HL-60 (cell line): ENCODE measurements at regions not wholly inside any gene's neighbourhood (a gene's known extent, or its start where the extent isn't known, plus 50 kb on each side); places are given as distances from the start of the nearest gene placed in this dataset.

ENCODE experiments used
- DNase-seq, 2 experiments: peaks; one replicate each; pipeline ENCODE4 v3.0.0-alpha.2; 2010 to 2020; ENCODE audit warnings: low read depth in 1 of 2, low spot score in 1 of 2
- H3K27ac ChIP-seq: fragments of 250-450 bp; sonication (Bioruptor Pico); replicated peaks from 2 replicates; pipeline ENCODE4 v1.5.1; 2020; ENCODE audit warnings: mild to moderate bottlenecking, moderate library complexity
- H3K27me3 ChIP-seq: fragments of 250-450 bp; sonication (Bioruptor Pico); 2 replicates; pipeline ENCODE4 v1.5.1; 2021; ENCODE audit warnings: mild to moderate bottlenecking, moderate library complexity; ENCODE audit not compliant: insufficient read depth, poor library complexity, severe bottlenecking
- H3K4me3 ChIP-seq: replicated peaks from 2 replicates; pipeline ENCODE4 v1.5.1; 2011; ENCODE audit warnings: mild to moderate bottlenecking, control low read depth, low read length; ENCODE audit not compliant: insufficient read depth
- GABPA ChIP-seq: IDR thresholded peaks from 2 replicates; pipeline ENCODE4 v1.6.1; 2012; ENCODE audit warnings: low read depth
- POLR2AphosphoS5 ChIP-seq: IDR thresholded peaks from 2 replicates; pipeline ENCODE4 v1.6.1; 2012; ENCODE audit warnings: low read depth
- SPI1 ChIP-seq: IDR thresholded peaks from 2 replicates; pipeline ENCODE4 v1.6.1; 2012; ENCODE audit warnings: low read depth, mild to moderate bottlenecking, borderline replicate concordance
- TF ChIP-seq, protein P1 (sequence below): IDR thresholded peaks from one replicate; pipeline ENCODE4 v1.5.1; 2011; ENCODE audit warnings: low read length, control low read depth, inconsistent platforms; ENCODE audit not compliant: insufficient read depth
- TF ChIP-seq, protein P2 (sequence below): IDR thresholded peaks from 2 replicates; pipeline ENCODE4 v1.6.1; 2012; ENCODE audit warnings: low read depth; ENCODE audit not compliant: insufficient replicate concordance

DNA sequence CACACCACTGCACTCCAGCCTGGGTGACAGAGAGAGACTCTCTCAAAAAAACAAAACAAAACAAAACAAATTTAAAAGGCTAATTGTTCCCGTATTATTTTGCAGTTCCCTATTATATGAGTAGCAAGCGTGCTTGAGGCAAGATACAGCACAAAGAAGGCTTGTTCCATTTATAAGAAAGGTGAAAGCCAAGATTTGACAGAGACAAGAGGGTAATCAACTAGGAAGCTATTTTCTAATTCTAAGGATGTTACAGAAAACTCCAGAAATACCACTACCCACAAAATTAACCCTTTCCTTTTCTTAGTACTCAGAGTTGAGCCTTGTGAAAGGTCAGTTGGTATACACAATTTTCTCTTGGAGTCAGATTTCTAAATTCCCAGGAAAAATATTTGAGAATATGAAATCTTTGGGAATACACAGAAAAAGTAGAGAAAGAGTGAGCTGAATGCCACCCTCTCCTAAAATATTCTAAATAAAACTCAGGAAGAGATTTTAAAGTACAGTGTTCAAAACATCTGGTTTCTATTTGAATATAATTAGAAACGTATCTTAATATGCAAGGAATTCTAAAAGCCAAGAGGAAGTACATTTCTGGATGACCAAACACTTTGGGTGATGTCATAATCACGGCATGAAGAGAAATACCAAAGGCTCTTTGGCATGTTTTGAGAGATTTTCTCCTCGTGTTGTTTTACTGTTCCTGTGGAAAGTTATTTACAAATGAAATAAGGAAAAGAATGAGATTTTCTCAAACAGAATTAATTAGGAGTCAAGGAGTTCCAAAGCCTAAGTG, 63.0 kb upstream of the FLT1 start:
- Histone ChIP-seq H3K27ac (no peak overlapping the region), H3K27me3 (peaks cover 4% of the 10 kb centered on the region), H3K4me3 (no peak overlapping the region)
- TF ChIP-seq, protein P1, sequence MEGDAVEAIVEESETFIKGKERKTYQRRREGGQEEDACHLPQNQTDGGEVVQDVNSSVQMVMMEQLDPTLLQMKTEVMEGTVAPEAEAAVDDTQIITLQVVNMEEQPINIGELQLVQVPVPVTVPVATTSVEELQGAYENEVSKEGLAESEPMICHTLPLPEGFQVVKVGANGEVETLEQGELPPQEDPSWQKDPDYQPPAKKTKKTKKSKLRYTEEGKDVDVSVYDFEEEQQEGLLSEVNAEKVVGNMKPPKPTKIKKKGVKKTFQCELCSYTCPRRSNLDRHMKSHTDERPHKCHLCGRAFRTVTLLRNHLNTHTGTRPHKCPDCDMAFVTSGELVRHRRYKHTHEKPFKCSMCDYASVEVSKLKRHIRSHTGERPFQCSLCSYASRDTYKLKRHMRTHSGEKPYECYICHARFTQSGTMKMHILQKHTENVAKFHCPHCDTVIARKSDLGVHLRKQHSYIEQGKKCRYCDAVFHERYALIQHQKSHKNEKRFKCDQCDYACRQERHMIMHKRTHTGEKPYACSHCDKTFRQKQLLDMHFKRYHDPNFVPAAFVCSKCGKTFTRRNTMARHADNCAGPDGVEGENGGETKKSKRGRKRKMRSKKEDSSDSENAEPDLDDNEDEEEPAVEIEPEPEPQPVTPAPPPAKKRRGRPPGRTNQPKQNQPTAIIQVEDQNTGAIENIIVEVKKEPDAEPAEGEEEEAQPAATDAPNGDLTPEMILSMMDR = no peak
- TF ChIP-seq, protein P2, sequence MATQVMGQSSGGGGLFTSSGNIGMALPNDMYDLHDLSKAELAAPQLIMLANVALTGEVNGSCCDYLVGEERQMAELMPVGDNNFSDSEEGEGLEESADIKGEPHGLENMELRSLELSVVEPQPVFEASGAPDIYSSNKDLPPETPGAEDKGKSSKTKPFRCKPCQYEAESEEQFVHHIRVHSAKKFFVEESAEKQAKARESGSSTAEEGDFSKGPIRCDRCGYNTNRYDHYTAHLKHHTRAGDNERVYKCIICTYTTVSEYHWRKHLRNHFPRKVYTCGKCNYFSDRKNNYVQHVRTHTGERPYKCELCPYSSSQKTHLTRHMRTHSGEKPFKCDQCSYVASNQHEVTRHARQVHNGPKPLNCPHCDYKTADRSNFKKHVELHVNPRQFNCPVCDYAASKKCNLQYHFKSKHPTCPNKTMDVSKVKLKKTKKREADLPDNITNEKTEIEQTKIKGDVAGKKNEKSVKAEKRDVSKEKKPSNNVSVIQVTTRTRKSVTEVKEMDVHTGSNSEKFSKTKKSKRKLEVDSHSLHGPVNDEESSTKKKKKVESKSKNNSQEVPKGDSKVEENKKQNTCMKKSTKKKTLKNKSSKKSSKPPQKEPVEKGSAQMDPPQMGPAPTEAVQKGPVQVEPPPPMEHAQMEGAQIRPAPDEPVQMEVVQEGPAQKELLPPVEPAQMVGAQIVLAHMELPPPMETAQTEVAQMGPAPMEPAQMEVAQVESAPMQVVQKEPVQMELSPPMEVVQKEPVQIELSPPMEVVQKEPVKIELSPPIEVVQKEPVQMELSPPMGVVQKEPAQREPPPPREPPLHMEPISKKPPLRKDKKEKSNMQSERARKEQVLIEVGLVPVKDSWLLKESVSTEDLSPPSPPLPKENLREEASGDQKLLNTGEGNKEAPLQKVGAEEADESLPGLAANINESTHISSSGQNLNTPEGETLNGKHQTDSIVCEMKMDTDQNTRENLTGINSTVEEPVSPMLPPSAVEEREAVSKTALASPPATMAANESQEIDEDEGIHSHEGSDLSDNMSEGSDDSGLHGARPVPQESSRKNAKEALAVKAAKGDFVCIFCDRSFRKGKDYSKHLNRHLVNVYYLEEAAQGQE = no peak
- TF ChIP-seq GABPA = no peak
- no peak for TF ChIP-seq SPI1
- no peak for TF ChIP-seq POLR2AphosphoS5
- no peak for DNase-seq

DNA sequence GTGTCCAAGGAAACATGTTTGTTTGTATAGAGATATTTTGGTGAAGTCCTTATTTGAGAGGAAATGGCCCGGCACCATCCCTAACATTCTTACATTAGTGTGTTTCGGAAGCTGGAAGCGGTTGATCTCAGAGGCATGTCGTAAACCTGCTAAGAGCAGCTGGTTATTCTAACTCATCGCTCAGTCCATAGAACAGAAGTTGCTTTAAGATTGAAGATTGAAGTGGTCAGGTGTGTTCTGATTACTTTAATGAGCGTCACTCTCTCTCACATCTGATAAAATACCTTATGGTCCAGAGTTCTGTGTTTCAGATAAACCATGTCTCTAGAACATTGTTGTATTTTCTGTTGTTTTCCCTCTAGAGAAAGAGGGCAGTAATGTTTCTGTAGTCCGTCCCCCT, 60.2 kb upstream of the FLT1 start:
- Histone ChIP-seq H3K4me3 (no peak overlapping the region), H3K27me3 (peaks cover 2% of the 10 kb centered on the region), H3K27ac (no peak overlapping the region)
- DNase-seq = no peak
- TF ChIP-seq SPI1 (no peak), POLR2AphosphoS5 (no peak), GABPA (no peak)
- TF ChIP-seq, protein P2 = no peak

- TF ChIP-seq GABPA (no peak), SPI1 (no peak), POLR2AphosphoS5 (no peak)
- TF ChIP-seq, protein P2 = no peak
- TF ChIP-seq, protein P1 = no peak
- no peak overlapping the region for H3K27ac ChIP-seq
- no peak for DNase-seq
- no peaks in the 10 kb centered on the region for H3K27me3 ChIP-seq
- H3K4me3 ChIP-seq = no peak overlapping the region
Observed at GRCh38 chr13:28553971-28554370, 59.0 kb upstream of the FLT1 start.
